ENCODE measurements at regions not wholly inside any gene's neighbourhood (a gene's known extent, or its start where the extent isn't known, plus 50 kb on each side); places are given as distances from the start of the nearest gene placed in this dataset.

GRCh38 chr16:54519161-54519695, 232.6 kb upstream of the IRX3 start:
- TF ChIP-seq CTCF (IDR thresholded peaks at IDR 0.05) (no peak), EP300 (IDR thresholded peaks at IDR 0.05) (no peak), POLR2A (IDR thresholded peaks at IDR 0.05) (no peak)
- intact Hi-C loops (cut with DNase I) = no loop called here
- Histone ChIP-seq H3K36me3 (no peaks in the 10 kb centered on the region), H3K4me1 (ENCODE audit: insufficient read depth) (no peaks in the 10 kb centered on the region), H3K27me3 (no peaks in the 10 kb centered on the region), H3K9me3 (peaks cover 0 to 4% of the 10 kb centered on the region in 2 donors), H3K27ac (no peak overlapping the region), H3K4me3 (no peak overlapping the region)
- 53 to 65% (median 62%) methylated on average over 4 of the region's 4 CpGs for WGBS, 3 donors
- no peak for DNase-seq

GRCh38 chr16:54517181-54517580, 230.6 kb upstream of the IRX3 start:
- Histone ChIP-seq H3K36me3 (no peaks in the 10 kb centered on the region), H3K4me1 (ENCODE audit: insufficient read depth) (no peaks in the 10 kb centered on the region), H3K27me3 (no peaks in the 10 kb centered on the region), H3K9me3 (peaks cover 0 to 4% of the 10 kb centered on the region in 2 donors), H3K4me3 (no peak overlapping the region), H3K27ac (no peak overlapping the region)
- 51 to 53% (median 53%) methylated on average over 6 of the region's 6 CpGs for WGBS, 3 donors
- DNase-seq = no peak
- intact Hi-C loops (cut with DNase I) = no loop called here
- TF ChIP-seq POLR2A (IDR thresholded peaks at IDR 0.05) (no peak), CTCF (IDR thresholded peaks at IDR 0.05) (no peak), EP300 (IDR thresholded peaks at IDR 0.05) (no peak)

- no peak for TF ChIP-seq POLR2A (IDR thresholded peaks at IDR 0.05)
- no peak for TF ChIP-seq EP300 (IDR thresholded peaks at IDR 0.05)
- TF ChIP-seq CTCF (IDR thresholded peaks at IDR 0.05) = no peak
- H3K27ac ChIP-seq = no peak overlapping the region
- 85 to 93% (median 88%) methylated on average over 16 of the region's 16 CpGs for WGBS, 3 donors
These were observed 225.9 kb upstream of the IRX3 start for GRCh38 chr16:54512467-54512995.

GRCh38 chr16:54511222-54511731, 224.7 kb upstream of the IRX3 start:
- Histone ChIP-seq H3K27me3 (no peaks in the 10 kb centered on the region), H3K4me3 (no peak overlapping the region), H3K4me1 (ENCODE audit: insufficient read depth) (peaks cover 4% of the 10 kb centered on the region), H3K27ac (no peak overlapping the region), H3K9me3 (no peaks in the 10 kb centered on the region), H3K36me3 (no peaks in the 10 kb centered on the region)
- no peak for DNase-seq
- no peak for TF ChIP-seq POLR2A (IDR thresholded peaks at IDR 0.05)
- no peak for TF ChIP-seq CTCF (IDR thresholded peaks at IDR 0.05)
- TF ChIP-seq EP300 (IDR thresholded peaks at IDR 0.05) = no peak
- WGBS, 3 donors = 48 to 61% (median 54%) methylated on average over 3 of the region's 3 CpGs
- intact Hi-C loops (cut with DNase I) = no loop called here

More at GRCh38 chr16:54512467-54512995, 225.9 kb upstream of the IRX3 start:
- Histone ChIP-seq H3K9me3 (no peaks in the 10 kb centered on the region), H3K4me1 (ENCODE audit: insufficient read depth) (peaks cover 4% of the 10 kb centered on the region), H3K4me3 (no peak overlapping the region), H3K27me3 (no peaks in the 10 kb centered on the region), H3K36me3 (no peaks in the 10 kb centered on the region)
- intact Hi-C loops (cut with DNase I) = no loop called here
- no peak for DNase-seq

All from ovary (tissue), 7 donors.